T1000 (cell line): ENCODE measurements at regions not wholly inside any gene's neighbourhood (a gene's known extent, or its start where the extent isn't known, plus 50 kb on each side); places are given as distances from the start of the nearest gene placed in this dataset.
"Not testable (repeated sequence)": the region's sequence is repeated elsewhere in the genome, so short reads cannot be mapped to it uniquely, and the experiment has no call there.

Experiments
- DNase-seq: peaks from one replicate; lab custom pipeline; 2025; ENCODE audit warnings: mixed read lengths; lab: John Stamatoyannopoulos, UW

GRCh38 chr5:66348387-66349125 is 204.5 kb downstream of the SREK1 start:
- no peak for DNase-seq

DNA sequence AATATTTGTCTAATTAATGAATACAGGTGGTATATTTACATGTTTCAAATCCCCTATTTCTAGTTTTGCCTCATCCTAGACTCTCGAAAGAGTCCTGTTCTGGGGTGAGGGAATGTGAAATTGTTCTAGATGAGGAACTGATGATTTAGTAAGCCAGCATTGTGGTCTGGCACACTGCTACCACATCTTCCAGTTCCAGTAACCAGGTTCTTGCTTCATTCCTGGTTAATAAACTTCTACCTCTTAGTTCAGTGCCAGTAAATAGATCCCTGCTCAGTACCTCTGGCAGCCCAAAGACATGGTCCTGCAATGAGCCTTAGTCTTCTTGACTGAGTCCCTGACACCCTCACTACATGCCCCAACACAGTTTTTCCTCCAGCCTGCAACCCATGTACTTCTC is 207.7 kb downstream of the SREK1 start:
- DNase-seq, result no peak

DNA sequence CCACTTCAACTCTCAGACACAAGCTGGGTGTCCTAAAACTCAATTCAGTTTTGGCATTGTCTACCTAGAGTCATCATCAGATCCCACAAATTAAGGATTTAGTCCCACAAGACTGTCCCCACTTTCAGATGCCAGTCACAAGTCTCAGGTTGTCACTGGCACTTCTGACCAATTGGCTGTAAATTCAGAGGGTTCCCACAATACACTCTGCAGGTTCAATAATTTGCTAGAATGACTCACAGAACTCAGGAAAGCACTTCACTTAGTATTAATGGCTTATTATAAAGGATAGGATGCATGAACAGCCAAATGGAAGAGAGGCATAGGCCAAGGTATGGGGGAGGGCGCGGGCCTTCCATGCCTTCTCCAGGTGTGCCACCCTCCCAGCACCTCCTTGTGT is 209.1 kb downstream of the SREK1 start:
- DNase-seq, result no peak

DNA sequence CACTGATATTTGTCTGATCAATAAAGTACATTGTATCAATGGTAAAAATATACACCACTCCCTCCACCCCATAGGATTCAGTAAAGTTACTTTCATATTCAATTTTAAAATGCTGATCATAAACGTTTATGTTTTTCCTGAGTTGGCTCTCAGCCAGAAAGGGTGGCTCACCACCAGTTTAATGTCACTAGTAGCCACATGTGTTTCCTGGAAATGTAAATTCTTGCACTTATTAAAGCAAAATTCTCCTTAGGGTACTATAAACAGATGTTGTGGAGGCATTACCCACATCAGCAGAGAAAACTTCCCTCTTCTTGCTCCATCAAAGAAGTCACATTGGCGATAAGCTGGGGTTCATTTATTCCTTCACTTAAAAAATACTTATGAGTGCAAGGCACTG is 210.3 kb downstream of the SREK1 start:
- no peak for DNase-seq

DNA sequence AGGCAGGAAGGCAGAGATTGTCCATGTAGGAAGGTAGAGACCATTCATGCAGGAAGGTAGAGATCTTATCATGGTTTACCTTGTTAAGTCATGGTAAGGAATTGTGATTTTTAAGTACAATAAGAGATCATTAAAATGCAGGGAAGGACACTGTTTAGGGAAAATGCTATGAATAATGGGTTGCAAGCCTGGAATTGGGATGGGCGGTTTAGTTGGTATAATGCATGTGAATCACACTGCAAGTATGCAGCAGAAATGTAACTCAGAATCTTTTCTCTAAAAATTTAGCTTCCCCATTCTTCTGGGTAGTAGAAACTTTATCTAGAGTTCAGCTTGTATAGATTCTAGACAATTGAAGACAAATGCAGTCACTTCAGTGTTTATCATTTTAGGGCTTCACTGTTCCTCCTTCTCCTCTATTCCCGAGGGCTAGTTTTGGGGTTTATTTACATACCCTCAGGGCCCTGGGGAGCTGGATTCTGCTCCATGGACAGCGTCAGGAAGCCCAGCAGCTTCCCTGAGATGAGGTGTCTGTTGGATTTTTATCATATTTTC is 212.0 kb downstream of the SREK1 start:
- DNase-seq, result no peak

- no peak for DNase-seq
These were observed 214.6 kb downstream of the SREK1 start for GRCh38 chr5:66358741-66359140.

DNA sequence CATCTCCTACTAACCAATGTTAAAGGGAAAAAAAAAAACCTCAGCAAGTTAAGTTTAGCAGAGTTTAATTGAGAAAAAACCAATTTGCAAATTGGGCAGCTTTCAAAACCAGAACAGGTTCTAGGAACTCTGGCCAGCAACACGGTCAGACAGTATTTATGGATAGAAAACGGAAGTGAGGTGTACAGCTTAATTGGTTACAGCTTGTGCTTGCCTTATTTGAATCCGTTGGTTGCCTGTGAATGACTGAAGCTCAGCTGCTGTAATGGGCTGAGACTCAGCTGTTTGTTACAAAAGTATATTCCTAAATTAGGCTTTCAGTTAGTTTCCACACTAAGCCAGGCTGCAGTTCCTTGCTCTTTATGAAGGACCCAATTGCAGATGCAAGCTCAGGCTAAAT is 217.0 kb downstream of the SREK1 start:
- DNase-seq, result no peak

GRCh38 chr5:66362046-66362445 is 217.9 kb downstream of the SREK1 start:
- no peak for DNase-seq

- no peak for DNase-seq
These were observed 218.6 kb downstream of the SREK1 start for GRCh38 chr5:66362687-66363086.

- DNase-seq, result no peak
These were observed 219.0 kb downstream of the SREK1 start for GRCh38 chr5:66363097-66363496.

DNA sequence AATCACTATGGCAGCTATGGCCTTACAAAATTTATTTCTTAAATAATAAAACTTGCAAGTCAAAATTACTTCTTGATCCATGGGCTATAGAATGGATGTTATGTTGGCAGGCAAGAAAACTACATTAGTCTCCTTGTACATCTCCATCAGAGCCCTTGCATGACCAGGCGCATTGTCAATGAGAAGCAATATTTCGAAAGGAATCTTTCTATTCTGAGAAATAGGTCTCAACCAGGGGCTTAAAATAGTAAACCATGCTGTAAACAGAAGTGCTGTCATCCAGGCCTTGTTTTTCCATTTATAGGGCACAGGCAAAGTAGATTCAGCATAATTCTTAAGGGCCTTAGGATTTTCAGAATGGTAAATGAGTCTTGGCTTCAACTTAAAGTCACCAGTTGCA is 220.1 kb downstream of the SREK1 start:
- no peak for DNase-seq

DNA sequence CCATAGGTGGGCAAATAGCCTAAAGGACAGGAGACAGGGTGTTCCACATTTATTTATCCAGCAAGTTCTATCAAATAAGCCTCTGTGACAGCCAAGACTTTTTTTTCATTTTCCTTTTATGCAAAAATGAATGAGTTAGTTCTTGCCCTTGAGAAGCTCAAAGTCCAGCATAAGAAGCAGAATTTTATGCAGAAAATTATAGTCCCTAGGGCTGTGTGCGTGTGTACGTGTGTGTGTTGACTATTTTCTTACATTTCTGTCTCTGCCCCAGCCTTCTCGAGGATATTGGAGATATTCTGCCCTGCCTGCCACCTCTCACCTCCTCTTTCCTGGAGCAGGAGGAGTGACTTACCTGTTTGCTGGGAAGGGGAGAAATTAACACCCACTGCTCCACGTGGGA is 221.9 kb downstream of the SREK1 start:
- no peak for DNase-seq

DNA sequence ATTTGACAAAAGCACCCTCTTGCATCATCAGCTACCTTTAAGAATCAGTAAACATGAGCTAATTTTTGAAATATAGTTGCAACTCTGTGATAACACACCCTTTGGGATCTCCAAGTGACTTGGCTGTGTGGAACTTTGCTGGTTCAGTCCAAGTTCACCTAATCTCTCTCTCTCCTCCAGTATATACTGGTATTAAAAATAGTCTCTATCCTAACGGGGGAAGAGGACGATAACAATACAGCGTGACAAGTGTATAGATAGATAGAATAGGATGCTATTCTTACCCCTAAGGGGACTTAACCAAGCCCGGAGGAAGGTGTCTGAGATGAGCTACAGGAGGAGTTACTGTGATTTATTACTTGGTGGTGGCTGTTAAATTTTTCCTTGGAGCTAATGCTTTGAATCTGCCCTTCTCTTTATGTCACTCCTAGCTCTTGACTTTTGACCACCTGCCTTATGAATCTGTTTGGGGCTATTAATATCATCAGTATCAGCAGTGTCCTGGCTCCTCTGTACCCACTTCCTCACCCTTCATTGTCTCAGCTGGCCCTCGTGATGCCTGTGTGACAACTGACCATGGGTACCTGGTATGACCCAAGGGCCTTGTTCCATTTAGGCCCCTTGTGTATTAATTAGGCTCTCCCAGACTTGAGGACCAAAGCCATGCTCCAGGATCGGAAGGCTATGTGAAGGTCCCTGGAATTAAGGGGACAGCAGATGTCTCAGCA is 223.9 kb downstream of the SREK1 start:
- DNase-seq, result no peak

GRCh38 chr5:66368811-66369210 is 224.7 kb downstream of the SREK1 start:
- DNase-seq, result no peak

GRCh38 chr5:66377747-66378146 is 218.4 kb upstream of the MAST4 start:
- no peak for DNase-seq

DNA sequence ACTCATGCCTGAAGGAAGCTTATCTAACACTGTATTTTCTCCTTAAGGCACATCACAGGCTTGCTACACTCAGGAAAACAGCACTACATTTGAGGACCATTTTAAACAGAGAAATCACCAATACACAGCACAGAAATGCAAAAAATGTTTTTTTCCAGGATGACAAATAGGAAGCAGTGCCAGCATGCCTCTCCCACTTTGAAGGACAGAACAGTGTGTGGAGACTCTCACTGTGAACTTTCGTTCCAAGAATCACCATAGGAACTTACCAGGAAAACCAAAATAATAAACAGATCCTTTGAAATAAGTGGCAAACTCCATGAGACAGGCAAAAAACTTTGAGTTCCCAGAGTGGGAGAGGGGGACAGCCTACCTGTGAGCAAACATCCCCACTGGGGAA is 217.8 kb upstream of the MAST4 start:
- no peak for DNase-seq

DNA sequence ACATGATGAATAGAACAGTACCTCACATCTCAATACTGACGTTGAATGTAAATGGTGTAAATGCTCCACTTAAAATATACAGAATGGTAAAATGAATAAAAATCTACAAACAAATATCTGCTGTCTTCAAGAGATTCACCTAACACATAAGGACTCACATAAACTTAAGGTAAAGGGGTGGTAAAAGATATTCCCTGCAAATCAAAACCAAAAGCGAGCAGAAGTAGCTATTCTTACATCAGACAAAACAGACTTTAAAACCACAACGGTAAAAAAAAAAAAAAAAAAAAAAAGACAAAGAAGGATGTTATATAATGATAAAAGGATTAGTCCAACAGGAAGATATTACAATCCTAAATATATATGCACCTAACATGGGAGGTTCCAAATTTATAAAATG is 214.0 kb upstream of the MAST4 start:
- no peak for DNase-seq

DNA sequence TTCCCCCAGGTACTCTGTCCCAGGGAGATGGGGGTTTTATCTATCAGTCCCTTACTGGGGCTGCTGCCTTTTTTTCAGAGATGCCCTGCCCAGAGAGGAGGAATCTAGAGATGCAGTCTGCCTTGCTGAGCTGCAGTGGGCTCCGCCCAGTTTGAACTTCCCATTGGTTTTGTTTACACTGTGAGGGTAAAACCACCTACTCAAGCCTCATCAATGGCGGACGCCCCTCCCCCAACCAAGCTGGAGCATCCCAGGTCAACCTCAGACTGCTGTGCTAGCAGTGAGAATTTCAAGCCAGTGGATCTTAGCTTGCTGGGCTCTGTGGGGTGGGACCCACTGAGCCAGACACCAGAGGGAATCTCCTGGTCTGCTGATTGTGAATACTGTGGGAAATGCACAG is 191.0 kb upstream of the MAST4 start:
- DNase-seq, result not testable (repeated sequence)

DNA sequence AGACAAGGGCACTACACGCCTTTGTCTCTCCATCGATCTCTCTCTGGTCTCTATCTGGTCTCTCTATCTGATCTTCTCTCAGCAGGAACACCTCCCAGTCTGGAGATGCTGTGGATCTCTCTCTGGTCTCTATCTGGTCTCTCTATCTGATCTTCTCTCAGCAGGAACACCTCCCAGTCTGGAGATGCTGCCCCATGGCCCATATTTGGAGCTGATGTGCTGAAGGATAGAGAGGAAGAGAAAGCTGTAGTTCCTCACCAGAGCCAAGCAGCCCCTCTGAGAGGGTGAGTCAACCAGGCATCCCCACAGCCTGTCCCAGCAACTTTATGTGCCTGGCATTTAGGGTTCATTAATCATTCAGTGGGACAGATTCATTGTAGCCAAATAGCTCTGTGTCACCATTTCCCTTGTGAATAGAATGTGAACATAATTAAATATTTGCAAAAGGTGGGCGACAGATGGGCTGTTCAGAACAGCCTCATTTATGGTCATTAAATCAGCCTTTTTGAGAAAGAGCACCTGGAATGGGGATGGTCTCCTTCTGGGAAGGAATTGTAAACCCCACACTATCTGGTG is 189.3 kb upstream of the MAST4 start:
- no peak for DNase-seq

GRCh38 chr5:66407765-66408164 is 188.4 kb upstream of the MAST4 start:
- no peak for DNase-seq

DNA sequence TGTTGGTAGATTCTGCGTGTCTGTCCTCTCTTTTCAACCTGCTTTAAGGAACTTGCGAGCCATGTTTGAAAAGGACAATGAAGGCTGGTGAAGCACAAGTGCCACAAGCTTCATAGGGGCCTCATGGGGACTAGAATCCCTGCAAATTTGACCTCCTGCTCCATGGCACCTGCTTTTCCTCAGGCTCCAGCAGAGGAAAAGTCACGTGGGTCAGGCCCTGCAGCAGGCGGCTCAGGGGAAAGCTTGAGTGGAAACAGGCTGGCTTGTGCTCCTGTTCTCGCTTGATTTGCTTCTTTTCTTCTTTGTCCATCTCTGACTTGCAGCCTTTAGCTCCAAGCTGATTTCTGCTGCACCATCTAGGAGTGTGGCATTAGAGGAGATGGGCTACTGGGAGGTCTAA is 187.6 kb upstream of the MAST4 start:
- DNase-seq, result no peak

DNA sequence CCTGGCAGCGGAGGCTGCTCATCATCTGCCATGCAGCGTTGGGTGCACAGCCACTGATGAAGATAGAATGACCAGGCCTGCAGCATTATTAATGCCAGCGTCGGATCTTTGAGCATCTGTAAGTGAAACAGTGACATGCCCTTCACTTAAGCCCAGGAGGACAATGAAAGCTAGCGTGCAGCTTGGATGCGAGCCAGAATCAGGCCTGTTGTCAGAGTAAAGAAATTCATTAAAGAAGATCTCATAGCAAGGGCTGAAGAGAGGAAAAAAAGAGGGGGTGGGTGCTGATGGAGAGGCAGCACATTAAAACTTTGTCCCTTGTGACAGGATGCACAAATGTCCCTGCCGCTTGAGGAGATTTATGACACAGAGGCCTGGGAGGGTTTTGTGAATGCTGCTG is 186.1 kb upstream of the MAST4 start:
- no peak for DNase-seq

DNA sequence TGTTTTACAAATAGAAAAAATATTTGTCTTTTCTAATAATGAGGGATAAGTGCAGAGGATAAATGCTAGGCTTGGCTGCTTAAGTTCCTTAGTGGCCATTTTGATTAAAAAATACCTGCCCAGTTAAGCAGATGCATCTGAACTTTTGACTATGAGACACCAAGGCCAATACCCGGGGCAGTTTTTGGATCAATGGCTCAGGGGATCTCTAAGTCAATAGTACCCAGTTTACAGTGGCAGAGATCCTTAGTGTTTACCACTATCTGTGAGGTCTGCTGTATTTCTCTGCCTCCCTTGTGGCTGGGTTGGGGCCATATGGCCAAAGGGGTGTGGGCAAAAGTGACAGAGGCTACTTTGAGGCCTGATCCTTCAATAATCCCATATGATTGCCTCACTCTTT is 184.5 kb upstream of the MAST4 start:
- DNase-seq, result no peak
